ENCODE measurements at regions not wholly inside any gene's neighbourhood (a gene's known extent, or its start where the extent isn't known, plus 50 kb on each side); places are given as distances from the start of the nearest gene placed in this dataset.
"Not testable (repeated sequence)": the region's sequence is repeated elsewhere in the genome, so short reads cannot be mapped to it uniquely, and the experiment has no call there.

DNA sequence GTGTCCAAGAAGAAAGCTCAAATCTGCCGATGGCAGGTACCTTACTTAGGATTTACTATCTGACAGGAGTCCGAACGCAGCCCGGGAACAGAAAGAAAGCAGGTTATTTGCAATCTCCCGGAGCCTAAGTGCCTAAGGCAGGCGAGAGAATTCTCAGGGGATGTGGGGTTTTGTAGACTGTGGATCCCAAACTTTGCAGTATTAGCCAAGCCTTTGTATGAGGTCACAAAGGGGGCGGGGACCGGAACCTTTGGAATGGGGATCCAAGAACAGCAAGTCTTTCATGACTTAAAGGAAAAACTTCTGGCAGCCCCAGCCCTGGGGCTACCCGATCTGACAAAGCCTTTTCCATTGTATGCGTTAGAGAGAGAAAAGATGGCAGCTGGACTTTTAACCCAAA lies 80.6 kb upstream of the RUBCNL start:
- TF ChIP-seq, protein P1, sequence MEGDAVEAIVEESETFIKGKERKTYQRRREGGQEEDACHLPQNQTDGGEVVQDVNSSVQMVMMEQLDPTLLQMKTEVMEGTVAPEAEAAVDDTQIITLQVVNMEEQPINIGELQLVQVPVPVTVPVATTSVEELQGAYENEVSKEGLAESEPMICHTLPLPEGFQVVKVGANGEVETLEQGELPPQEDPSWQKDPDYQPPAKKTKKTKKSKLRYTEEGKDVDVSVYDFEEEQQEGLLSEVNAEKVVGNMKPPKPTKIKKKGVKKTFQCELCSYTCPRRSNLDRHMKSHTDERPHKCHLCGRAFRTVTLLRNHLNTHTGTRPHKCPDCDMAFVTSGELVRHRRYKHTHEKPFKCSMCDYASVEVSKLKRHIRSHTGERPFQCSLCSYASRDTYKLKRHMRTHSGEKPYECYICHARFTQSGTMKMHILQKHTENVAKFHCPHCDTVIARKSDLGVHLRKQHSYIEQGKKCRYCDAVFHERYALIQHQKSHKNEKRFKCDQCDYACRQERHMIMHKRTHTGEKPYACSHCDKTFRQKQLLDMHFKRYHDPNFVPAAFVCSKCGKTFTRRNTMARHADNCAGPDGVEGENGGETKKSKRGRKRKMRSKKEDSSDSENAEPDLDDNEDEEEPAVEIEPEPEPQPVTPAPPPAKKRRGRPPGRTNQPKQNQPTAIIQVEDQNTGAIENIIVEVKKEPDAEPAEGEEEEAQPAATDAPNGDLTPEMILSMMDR (IDR thresholded peaks at IDR 0.05): not testable (repeated sequence)
- not testable (repeated sequence) for TF ChIP-seq POLR2A (IDR thresholded peaks at IDR 0.05)

Measured in upper lobe of left lung (tissue), 4 donors.